ENCODE measurements at regions not wholly inside any gene's neighbourhood (a gene's known extent, or its start where the extent isn't known, plus 50 kb on each side); places are given as distances from the start of the nearest gene placed in this dataset.

GRCh38 chr10:28139138-28139537 is 140.3 kb upstream of the ODAD2 start:
- no peak for TF ChIP-seq POLR2A (IDR thresholded peaks at IDR 0.05)
- TF ChIP-seq CTCF (IDR thresholded peaks at IDR 0.05) = no peak

Measured in uterus (tissue), 2 donors.